Mesenteric fat pad (tissue), 1 donor: ENCODE measurements at regions not wholly inside any gene's neighbourhood (a gene's known extent, or its start where the extent isn't known, plus 50 kb on each side); places are given as distances from the start of the nearest gene placed in this dataset.

ENCODE experiments used
- DNase-seq: peaks from one replicate; pipeline ENCODE4 v3.0.0-alpha.2; 2020; ENCODE audit warnings: low spot score
- donor health status: DM: yes; HTN: yes; CAD: no.

DNA sequence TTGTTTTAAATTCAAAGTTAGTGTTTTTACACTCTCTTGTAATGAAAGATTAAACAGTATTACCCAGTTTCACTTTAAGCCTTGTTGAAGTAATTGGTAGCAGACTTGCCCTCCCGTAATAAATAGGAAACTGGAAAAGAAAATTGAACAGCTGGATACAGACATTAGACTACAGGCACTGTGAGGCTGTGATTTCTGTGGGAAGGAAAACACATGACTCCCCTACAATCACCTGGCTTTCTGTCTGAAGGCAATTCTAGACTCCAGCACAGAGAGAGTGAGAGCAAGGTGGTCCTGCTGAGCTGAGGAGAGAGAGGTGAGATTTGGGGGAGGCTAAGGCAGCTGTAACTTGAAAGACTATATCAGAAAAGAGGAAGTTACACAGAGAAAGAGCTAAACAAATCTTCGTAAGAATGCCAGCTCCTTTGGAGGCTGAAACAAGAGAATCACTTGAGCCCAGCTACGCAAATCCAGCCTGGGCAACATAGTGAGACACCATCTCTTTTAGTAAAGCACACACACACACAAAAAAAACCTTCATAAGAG is 57.8 kb upstream of the CDYL2 start:
- DNase-seq, result no peak
